ENCODE measurements at regions not wholly inside any gene's neighbourhood (a gene's known extent, or its start where the extent isn't known, plus 50 kb on each side); places are given as distances from the start of the nearest gene placed in this dataset.

DNA sequence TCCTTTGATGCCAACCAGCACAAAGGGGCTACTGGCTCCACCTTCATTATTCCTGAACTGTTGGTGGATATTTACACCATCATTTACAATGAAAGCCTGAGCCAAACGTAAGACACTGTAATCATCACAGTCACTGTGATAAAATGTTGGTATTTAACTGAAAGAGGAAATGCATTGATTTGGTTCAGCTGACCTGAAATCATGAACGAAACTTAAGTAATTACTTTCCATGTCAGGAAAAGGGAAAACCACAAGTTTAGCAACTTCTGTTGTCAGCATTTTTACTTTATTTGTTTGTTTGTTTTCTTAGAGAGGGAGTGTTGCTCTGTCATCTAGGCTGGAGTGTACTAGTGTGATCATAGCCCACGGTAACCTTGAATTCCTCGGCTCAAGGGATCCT is 247.8 kb upstream of the FAM47A start:
- H3K27ac Mint-ChIP-seq = no peak overlapping the region
- no peak overlapping the region for H3K4me3 Mint-ChIP-seq
- no peaks in the 10 kb centered on the region for H3K4me1 Mint-ChIP-seq
- ChIA-PET POLR2A (no interaction called here), CTCF (no interaction called here)
- ATAC-seq (no peak), DNase-seq (ENCODE audit: low spot score) (no peak)
- TF ChIP-seq NFE2L1 (CRISPR knock-in tag; IDR thresholded peaks at IDR 0.05) (no peak), E2F4 (CRISPR knock-in tag; IDR thresholded peaks at IDR 0.05; ENCODE audit: borderline replicate concordance, low read depth) (no peak), TCF7 (CRISPR knock-in tag; IDR thresholded peaks at IDR 0.05; ENCODE audit: low read depth) (no peak)
- H3K36me3 Mint-ChIP-seq = no peaks in the 10 kb centered on the region
- no peaks in the 10 kb centered on the region for H3K27me3 Mint-ChIP-seq (ENCODE audit: low read depth)
- H3K9me3 Mint-ChIP-seq = no peaks in the 10 kb centered on the region

DNA sequence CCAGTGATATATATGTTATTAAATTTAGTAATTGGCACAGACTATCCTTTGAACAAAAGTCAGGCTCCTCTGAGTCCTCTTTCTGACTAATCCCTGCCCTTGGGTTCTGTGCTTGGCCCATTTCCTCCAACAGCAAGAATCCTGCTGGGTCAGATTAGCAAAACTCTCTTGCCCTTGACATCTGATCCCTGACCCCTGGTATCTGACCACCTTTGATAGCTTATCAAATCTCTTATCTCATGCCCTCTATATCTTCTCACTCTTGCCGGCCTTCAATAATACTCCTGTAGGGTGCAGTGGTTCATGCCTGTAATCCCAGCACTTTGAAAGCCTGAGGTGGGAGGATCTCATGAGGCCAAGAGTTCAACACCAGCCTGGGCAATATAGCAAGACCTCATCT is 245.5 kb upstream of the FAM47A start:
- TF ChIP-seq E2F1 (CRISPR knock-in tag; IDR thresholded peaks at IDR 0.05) (no peak), E2F5 (CRISPR knock-in tag; IDR thresholded peaks at IDR 0.05) (no peak), FOXP1 (CRISPR knock-in tag; IDR thresholded peaks at IDR 0.05; ENCODE audit: borderline replicate concordance) (no peak), MAX (CRISPR knock-in tag; IDR thresholded peaks at IDR 0.05) (no peak), ZBTB21 (CRISPR knock-in tag; IDR thresholded peaks at IDR 0.05; ENCODE audit: borderline replicate concordance) (no peak), AFF4 (CRISPR knock-in tag; IDR thresholded peaks at IDR 0.05; ENCODE audit: borderline replicate concordance) (no peak), ZNF317 (CRISPR knock-in tag; IDR thresholded peaks at IDR 0.05; ENCODE audit: borderline replicate concordance, low read depth) (no peak), ZNF532 (CRISPR knock-in tag; IDR thresholded peaks at IDR 0.05; ENCODE audit: borderline replicate concordance) (no peak), CREB1 (CRISPR knock-in tag; IDR thresholded peaks at IDR 0.05) (no peak), JUN (CRISPR knock-in tag; IDR thresholded peaks at IDR 0.05) (no peak), TP53 (CRISPR knock-in tag; IDR thresholded peaks at IDR 0.05) (no peak), RELA (CRISPR knock-in tag; IDR thresholded peaks at IDR 0.05; ENCODE audit: borderline replicate concordance) (no peak)
- TF ChIP-seq, protein P1, sequence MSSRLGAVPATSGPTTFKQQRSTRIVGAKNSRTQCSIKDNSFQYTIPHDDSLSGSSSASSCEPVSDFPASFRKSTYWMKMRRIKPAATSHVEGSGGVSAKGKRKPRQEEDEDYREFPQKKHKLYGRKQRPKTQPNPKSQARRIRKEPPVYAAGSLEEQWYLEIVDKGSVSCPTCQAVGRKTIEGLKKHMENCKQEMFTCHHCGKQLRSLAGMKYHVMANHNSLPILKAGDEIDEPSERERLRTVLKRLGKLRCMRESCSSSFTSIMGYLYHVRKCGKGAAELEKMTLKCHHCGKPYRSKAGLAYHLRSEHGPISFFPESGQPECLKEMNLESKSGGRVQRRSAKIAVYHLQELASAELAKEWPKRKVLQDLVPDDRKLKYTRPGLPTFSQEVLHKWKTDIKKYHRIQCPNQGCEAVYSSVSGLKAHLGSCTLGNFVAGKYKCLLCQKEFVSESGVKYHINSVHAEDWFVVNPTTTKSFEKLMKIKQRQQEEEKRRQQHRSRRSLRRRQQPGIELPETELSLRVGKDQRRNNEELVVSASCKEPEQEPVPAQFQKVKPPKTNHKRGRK (CRISPR knock-in tag; IDR thresholded peaks at IDR 0.05; ENCODE audit: borderline replicate concordance) = no peak
- TF ChIP-seq, protein P2, sequence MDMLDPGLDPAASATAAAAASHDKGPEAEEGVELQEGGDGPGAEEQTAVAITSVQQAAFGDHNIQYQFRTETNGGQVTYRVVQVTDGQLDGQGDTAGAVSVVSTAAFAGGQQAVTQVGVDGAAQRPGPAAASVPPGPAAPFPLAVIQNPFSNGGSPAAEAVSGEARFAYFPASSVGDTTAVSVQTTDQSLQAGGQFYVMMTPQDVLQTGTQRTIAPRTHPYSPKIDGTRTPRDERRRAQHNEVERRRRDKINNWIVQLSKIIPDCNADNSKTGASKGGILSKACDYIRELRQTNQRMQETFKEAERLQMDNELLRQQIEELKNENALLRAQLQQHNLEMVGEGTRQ (CRISPR knock-in tag; IDR thresholded peaks at IDR 0.05) = no peak
- H3K27ac Mint-ChIP-seq = no peak overlapping the region
- H3K36me3 Mint-ChIP-seq = no peaks in the 10 kb centered on the region
- no peaks in the 10 kb centered on the region for H3K9me3 Mint-ChIP-seq
- no peak for DNase-seq (ENCODE audit: low spot score)
- H3K27me3 Mint-ChIP-seq (ENCODE audit: low read depth) = no peaks in the 10 kb centered on the region
- no peak overlapping the region for H3K4me3 Mint-ChIP-seq
- ATAC-seq = no peak
- CTCF ChIA-PET = no interaction called here
- POLR2A ChIA-PET = no interaction called here
- no peaks in the 10 kb centered on the region for H3K4me1 Mint-ChIP-seq

Measured in WTC11 (cell line).